HAP-1 (cell line): ENCODE measurements at regions not wholly inside any gene's neighbourhood (a gene's known extent, or its start where the extent isn't known, plus 50 kb on each side); places are given as distances from the start of the nearest gene placed in this dataset.

ENCODE experiments used
- DNase-seq, 2 experiments: peaks; one replicate each; pipeline ENCODE4 v3.0.0-alpha.2; 2016 to 2020; ENCODE audit warnings: low spot score in 2 of 2
- H3K27me3 ChIP-seq: fragments of 250-450 bp; sonication (Bioruptor Pico); 2 replicates; pipeline ENCODE4 v1.5.1; 2020; ENCODE audit warnings: low read depth, mild to moderate bottlenecking, moderate library complexity
- H3K36me3 ChIP-seq: fragments of 250-450 bp; sonication (Bioruptor Pico); replicated peaks from 2 replicates; pipeline ENCODE4 v1.5.1; 2020; ENCODE audit warnings: mild to moderate bottlenecking
- H3K4me1 ChIP-seq: fragments of 250-450 bp; sonication (Bioruptor Pico); 2 replicates; pipeline ENCODE4 v1.5.1; 2020; ENCODE audit warnings: mild to moderate bottlenecking
- H3K4me3 ChIP-seq: fragments of 250-450 bp; sonication (Bioruptor Pico); 2 replicates; pipeline ENCODE4 v1.5.1; 2020; ENCODE audit warnings: mild to moderate bottlenecking, moderate library complexity
- H3K9me3 ChIP-seq: fragments of 250-450 bp; sonication (Bioruptor Pico); 2 replicates; pipeline ENCODE4 v1.5.1; 2020; ENCODE audit warnings: mild to moderate bottlenecking, moderate library complexity
- in situ Hi-C: fragments of 300-500 bp; cut with MboI; formaldehyde crosslinking; loops from 3 replicates; pipeline ENCODE4 v1.14.3; 2020; ENCODE audit warnings: low sequenced_read_pairs, inconsistent platforms, mixed read lengths

GRCh38 chr2:144693179-144693578 is 173.3 kb upstream of the ZEB2 start:
- Histone ChIP-seq H3K4me1 (no peaks in the 10 kb centered on the region), H3K27me3 (no peaks in the 10 kb centered on the region), H3K36me3 (no peaks in the 10 kb centered on the region), H3K9me3 (no peaks in the 10 kb centered on the region), H3K4me3 (no peak overlapping the region)
- DNase-seq: no peak
- in situ Hi-C loops: no loop called here

GRCh38 chr2:144692661-144693060 is 172.7 kb upstream of the ZEB2 start:
- Histone ChIP-seq H3K4me1 (no peaks in the 10 kb centered on the region), H3K36me3 (no peaks in the 10 kb centered on the region), H3K9me3 (no peaks in the 10 kb centered on the region), H3K27me3 (no peaks in the 10 kb centered on the region), H3K4me3 (no peak overlapping the region)
- no peak for DNase-seq
- in situ Hi-C loops: no loop called here

- DNase-seq: no peak
- Histone ChIP-seq H3K4me3 (no peak overlapping the region), H3K27me3 (no peaks in the 10 kb centered on the region), H3K4me1 (no peaks in the 10 kb centered on the region), H3K36me3 (no peaks in the 10 kb centered on the region), H3K9me3 (no peaks in the 10 kb centered on the region)
- in situ Hi-C loops: no loop called here
Measured at GRCh38 chr2:144690771-144691170, 170.9 kb upstream of the ZEB2 start.

GRCh38 chr2:144686518-144687215 is 166.7 kb upstream of the ZEB2 start:
- Histone ChIP-seq H3K4me1 (no peaks in the 10 kb centered on the region), H3K9me3 (no peaks in the 10 kb centered on the region), H3K27me3 (no peaks in the 10 kb centered on the region), H3K36me3 (no peaks in the 10 kb centered on the region), H3K4me3 (no peak overlapping the region)
- no peak for DNase-seq
- in situ Hi-C loops: no loop called here

GRCh38 chr2:144683966-144684365 is 164.0 kb upstream of the ZEB2 start:
- no peak for DNase-seq
- no peaks in the 10 kb centered on the region for H3K36me3 ChIP-seq
- no peak overlapping the region for H3K4me3 ChIP-seq
- no peaks in the 10 kb centered on the region for H3K27me3 ChIP-seq
- no peaks in the 10 kb centered on the region for H3K4me1 ChIP-seq
- in situ Hi-C loops: no loop called here
- no peaks in the 10 kb centered on the region for H3K9me3 ChIP-seq

GRCh38 chr2:144683107-144683753 is 163.3 kb upstream of the ZEB2 start:
- Histone ChIP-seq H3K4me3 (no peak overlapping the region), H3K27me3 (no peaks in the 10 kb centered on the region), H3K36me3 (no peaks in the 10 kb centered on the region), H3K4me1 (no peaks in the 10 kb centered on the region), H3K9me3 (no peaks in the 10 kb centered on the region)
- in situ Hi-C loops: no loop called here
- no peak for DNase-seq

GRCh38 chr2:144682248-144682647 is 162.3 kb upstream of the ZEB2 start:
- H3K36me3 ChIP-seq: no peaks in the 10 kb centered on the region
- in situ Hi-C loops: no loop called here
- DNase-seq: no peak

GRCh38 chr2:144681389-144681788 is 161.5 kb upstream of the ZEB2 start:
- Histone ChIP-seq H3K4me3 (no peak overlapping the region), H3K4me1 (no peaks in the 10 kb centered on the region), H3K9me3 (no peaks in the 10 kb centered on the region), H3K27me3 (no peaks in the 10 kb centered on the region), H3K36me3 (no peaks in the 10 kb centered on the region)
- in situ Hi-C loops: no loop called here
- no peak for DNase-seq

More at GRCh38 chr2:144682248-144682647, 162.3 kb upstream of the ZEB2 start:
- Histone ChIP-seq H3K4me3 (no peak overlapping the region), H3K4me1 (no peaks in the 10 kb centered on the region), H3K27me3 (no peaks in the 10 kb centered on the region), H3K9me3 (no peaks in the 10 kb centered on the region)

GRCh38 chr2:144679942-144680341 is 160.0 kb upstream of the ZEB2 start:
- Histone ChIP-seq H3K36me3 (no peaks in the 10 kb centered on the region), H3K4me3 (no peak overlapping the region), H3K27me3 (no peaks in the 10 kb centered on the region), H3K4me1 (no peaks in the 10 kb centered on the region), H3K9me3 (no peaks in the 10 kb centered on the region)
- in situ Hi-C loops: no loop called here
- no peak for DNase-seq

GRCh38 chr2:144678736-144679135 is 158.8 kb upstream of the ZEB2 start:
- DNase-seq: no peak
- H3K9me3 ChIP-seq: no peaks in the 10 kb centered on the region
- in situ Hi-C loops: no loop called here
- H3K36me3 ChIP-seq: no peaks in the 10 kb centered on the region
- no peaks in the 10 kb centered on the region for H3K27me3 ChIP-seq
- no peaks in the 10 kb centered on the region for H3K4me1 ChIP-seq
- H3K4me3 ChIP-seq: no peak overlapping the region

- Histone ChIP-seq H3K36me3 (no peaks in the 10 kb centered on the region), H3K9me3 (no peaks in the 10 kb centered on the region), H3K4me1 (no peaks in the 10 kb centered on the region), H3K27me3 (no peaks in the 10 kb centered on the region), H3K4me3 (no peak overlapping the region)
- in situ Hi-C loops: no loop called here
- DNase-seq: no peak
Measured at GRCh38 chr2:144675731-144676130, 155.8 kb upstream of the ZEB2 start.

GRCh38 chr2:144675331-144675730 is 155.4 kb upstream of the ZEB2 start:
- no peaks in the 10 kb centered on the region for H3K36me3 ChIP-seq
- DNase-seq: no peak
- H3K4me1 ChIP-seq: no peaks in the 10 kb centered on the region
- H3K9me3 ChIP-seq: no peaks in the 10 kb centered on the region
- no peak overlapping the region for H3K4me3 ChIP-seq
- H3K27me3 ChIP-seq: no peaks in the 10 kb centered on the region
- in situ Hi-C loops: no loop called here

- H3K9me3 ChIP-seq: no peaks in the 10 kb centered on the region
- no peaks in the 10 kb centered on the region for H3K36me3 ChIP-seq
- H3K4me3 ChIP-seq: no peak overlapping the region
- H3K27me3 ChIP-seq: no peaks in the 10 kb centered on the region
- no peak for DNase-seq
- H3K4me1 ChIP-seq: no peaks in the 10 kb centered on the region
- in situ Hi-C loops: no loop called here
Measured at GRCh38 chr2:144674071-144674470, 154.2 kb upstream of the ZEB2 start.

- in situ Hi-C loops: no loop called here
- no peaks in the 10 kb centered on the region for H3K4me1 ChIP-seq
Measured at GRCh38 chr2:144673456-144673855, 153.5 kb upstream of the ZEB2 start.

More at GRCh38 chr2:144673456-144673855, 153.5 kb upstream of the ZEB2 start:
- H3K4me3 ChIP-seq: no peak overlapping the region
- no peaks in the 10 kb centered on the region for H3K36me3 ChIP-seq
- no peak for DNase-seq
- H3K9me3 ChIP-seq: no peaks in the 10 kb centered on the region
- no peaks in the 10 kb centered on the region for H3K27me3 ChIP-seq
